OCI-LY3 (cell line): ENCODE measurements at regions not wholly inside any gene's neighbourhood (a gene's known extent, or its start where the extent isn't known, plus 50 kb on each side); places are given as distances from the start of the nearest gene placed in this dataset.

Experiments used
- H2AFZ ChIP-seq: fragments of 200-600, 300-600 bp; shearing (Covaris generic); 2 replicates; pipeline ENCODE4 v1.6.0; 2014; ENCODE audit warnings: antibody characterized with exemption, low read depth, low read length
- H3K27ac ChIP-seq: fragments of 200-600, 300-600 bp; sonication (generic); 2 replicates; pipeline ENCODE4 v1.5.1; 2014; ENCODE audit warnings: mild to moderate bottlenecking, low read length, moderate library complexity, mixed read lengths
- H3K27me3 ChIP-seq: fragments of 200-600, 300-600 bp; sonication (generic); 2 replicates; pipeline ENCODE4 v1.6.1; 2014; ENCODE audit warnings: low read depth, low read length, mixed read lengths
- H3K36me3 ChIP-seq: fragments of 200-600, 300-600 bp; sonication (generic); replicated peaks from 2 replicates; pipeline ENCODE3; 2014; ENCODE audit warnings: low read depth, low read length, mixed read lengths
- H3K4me1 ChIP-seq: fragments of 300-600, 200-600 bp; sonication (generic); 2 replicates; pipeline ENCODE4 v1.6.1; 2014; ENCODE audit warnings: low read length, mixed read lengths
- H3K4me2 ChIP-seq: fragments of 200-600, 300-600 bp; sonication (generic); 2 replicates; pipeline ENCODE4 v1.6.1; 2014; ENCODE audit warnings: low read length, mixed read lengths
- H3K4me3 ChIP-seq: fragments of 300-600, 200-600 bp; sonication (generic); 2 replicates; pipeline ENCODE4 v1.5.1; 2014; ENCODE audit warnings: antibody characterized with exemption, mild to moderate bottlenecking, low read length, moderate library complexity
- H3K79me2 ChIP-seq: fragments of 300-600, 200-600 bp; shearing (Covaris generic); 2 replicates; pipeline ENCODE4 v1.6.1; 2014; ENCODE audit warnings: mild to moderate bottlenecking, low read length, mixed read lengths
- H3K9ac ChIP-seq: fragments of 300-600, 200-600 bp; shearing (Covaris generic); 2 replicates; pipeline ENCODE4 v1.6.0; 2014; ENCODE audit warnings: mild to moderate bottlenecking, low read length, moderate library complexity
- H3K9me3 ChIP-seq: fragments of 200-600, 300-600 bp; shearing (Covaris generic); 2 replicates; pipeline ENCODE4 v1.6.1; 2014; ENCODE audit warnings: low read length, mixed read lengths; ENCODE audit not compliant: insufficient read depth
- H4K20me1 ChIP-seq: fragments of 200-600, 300-600 bp; sonication (generic); 2 replicates; pipeline ENCODE4 v1.6.1; 2016; ENCODE audit warnings: low read length, mixed read lengths; ENCODE audit not compliant: insufficient read depth
- CTCF ChIP-seq: fragments of 200-600, 300-600 bp; sonication (generic); IDR thresholded peaks from 2 replicates; pipeline ENCODE4 v1.5.1; 2014; ENCODE audit warnings: antibody characterized with exemption, low read length, low read depth
- EZH2phosphoT487 ChIP-seq: fragments of 200-600 bp; shearing (Covaris generic); IDR thresholded peaks from 2 replicates; pipeline ENCODE4 v1.6.1; 2018; ENCODE audit warnings: antibody characterized with exemption, mixed run types, low read depth

- TF ChIP-seq EZH2phosphoT487 (no peak), CTCF (no peak)
- H2AFZ ChIP-seq: no peak overlapping the region
These were observed 294.7 kb downstream of the MEIS1 start for GRCh38 chr2:66729416-66730330.

GRCh38 chr2:66730441-66730840 lies 295.5 kb downstream of the MEIS1 start:
- Histone ChIP-seq H3K36me3 (no peaks in the 10 kb centered on the region), H3K27ac (no peak overlapping the region), H4K20me1 (no peaks in the 10 kb centered on the region), H3K27me3 (no peaks in the 10 kb centered on the region), H3K4me3 (no peak overlapping the region), H3K4me2 (no peak overlapping the region), H3K9ac (no peak overlapping the region), H2AFZ (no peak overlapping the region), H3K9me3 (no peaks in the 10 kb centered on the region), H3K79me2 (no peaks in the 10 kb centered on the region), H3K4me1 (no peaks in the 10 kb centered on the region)
- TF ChIP-seq CTCF (no peak), EZH2phosphoT487 (no peak)

More at GRCh38 chr2:66729416-66730330, 294.7 kb downstream of the MEIS1 start:
- Histone ChIP-seq H3K4me3 (no peak overlapping the region), H3K36me3 (no peaks in the 10 kb centered on the region), H3K4me1 (no peaks in the 10 kb centered on the region), H3K4me2 (no peak overlapping the region), H3K9me3 (no peaks in the 10 kb centered on the region), H3K9ac (no peak overlapping the region), H3K79me2 (no peaks in the 10 kb centered on the region), H4K20me1 (no peaks in the 10 kb centered on the region), H3K27me3 (no peaks in the 10 kb centered on the region), H3K27ac (no peak overlapping the region)

- no peaks in the 10 kb centered on the region for H3K79me2 ChIP-seq
- H3K4me3 ChIP-seq: no peak overlapping the region
- TF ChIP-seq CTCF (no peak), EZH2phosphoT487 (no peak)
- no peaks in the 10 kb centered on the region for H4K20me1 ChIP-seq
- H3K9ac ChIP-seq: no peak overlapping the region
- no peak overlapping the region for H2AFZ ChIP-seq
- no peak overlapping the region for H3K4me2 ChIP-seq
- H3K36me3 ChIP-seq: no peaks in the 10 kb centered on the region
- H3K27ac ChIP-seq: no peak overlapping the region
- no peaks in the 10 kb centered on the region for H3K4me1 ChIP-seq
- no peaks in the 10 kb centered on the region for H3K27me3 ChIP-seq
- no peaks in the 10 kb centered on the region for H3K9me3 ChIP-seq
These were observed 298.6 kb downstream of the MEIS1 start for GRCh38 chr2:66733364-66733999.

- no peaks in the 10 kb centered on the region for H3K79me2 ChIP-seq
- no peaks in the 10 kb centered on the region for H3K9me3 ChIP-seq
- H3K27ac ChIP-seq: no peak overlapping the region
- H3K27me3 ChIP-seq: no peaks in the 10 kb centered on the region
- H4K20me1 ChIP-seq: no peaks in the 10 kb centered on the region
- H3K36me3 ChIP-seq: no peaks in the 10 kb centered on the region
- H3K9ac ChIP-seq: no peak overlapping the region
- H2AFZ ChIP-seq: no peak overlapping the region
- no peak overlapping the region for H3K4me2 ChIP-seq
- peaks cover 7% of the 10 kb centered on the region; the same call in 1 of the 2 replicates for H3K4me1 ChIP-seq
- no peak overlapping the region for H3K4me3 ChIP-seq
- no peak for TF ChIP-seq EZH2phosphoT487
- no peak for TF ChIP-seq CTCF
These were observed 314.0 kb downstream of the MEIS1 start for GRCh38 chr2:66748939-66749338.
